ENCODE measurements at regions not wholly inside any gene's neighbourhood (a gene's known extent, or its start where the extent isn't known, plus 50 kb on each side); places are given as distances from the start of the nearest gene placed in this dataset.
A peak's percentile ranks its signal among the peaks of the same experiment; 100 is the strongest.
"Not testable (repeated sequence)": the region's sequence is repeated elsewhere in the genome, so short reads cannot be mapped to it uniquely, and the experiment has no call there.

DNA sequence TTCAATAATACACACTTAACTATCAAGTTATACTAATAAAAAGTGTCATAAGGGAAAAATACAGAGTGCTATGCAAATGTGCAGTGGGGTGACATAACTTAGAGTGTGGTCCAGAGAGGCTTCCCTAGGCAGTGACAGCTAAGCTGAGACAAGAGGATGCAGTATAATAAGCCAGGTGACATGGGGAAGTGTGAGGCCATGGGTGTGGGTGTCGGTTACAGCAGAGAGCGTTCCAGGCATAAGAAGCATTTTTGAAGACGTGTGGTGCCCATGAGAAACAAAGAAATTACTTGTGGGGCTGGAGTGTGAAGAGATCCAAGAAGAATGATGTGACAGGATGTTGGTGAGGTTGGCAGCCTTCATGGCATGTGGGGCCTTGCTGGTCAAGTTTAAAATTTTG, 78.1 kb upstream of the PICALM start:
- H3K27me3 ChIP-seq (replicated peaks in 1 of 7): no peaks in the 10 kb centered on the region
- no peaks in the 10 kb centered on the region for H3K9me3 ChIP-seq
- TF ChIP-seq, protein P1, sequence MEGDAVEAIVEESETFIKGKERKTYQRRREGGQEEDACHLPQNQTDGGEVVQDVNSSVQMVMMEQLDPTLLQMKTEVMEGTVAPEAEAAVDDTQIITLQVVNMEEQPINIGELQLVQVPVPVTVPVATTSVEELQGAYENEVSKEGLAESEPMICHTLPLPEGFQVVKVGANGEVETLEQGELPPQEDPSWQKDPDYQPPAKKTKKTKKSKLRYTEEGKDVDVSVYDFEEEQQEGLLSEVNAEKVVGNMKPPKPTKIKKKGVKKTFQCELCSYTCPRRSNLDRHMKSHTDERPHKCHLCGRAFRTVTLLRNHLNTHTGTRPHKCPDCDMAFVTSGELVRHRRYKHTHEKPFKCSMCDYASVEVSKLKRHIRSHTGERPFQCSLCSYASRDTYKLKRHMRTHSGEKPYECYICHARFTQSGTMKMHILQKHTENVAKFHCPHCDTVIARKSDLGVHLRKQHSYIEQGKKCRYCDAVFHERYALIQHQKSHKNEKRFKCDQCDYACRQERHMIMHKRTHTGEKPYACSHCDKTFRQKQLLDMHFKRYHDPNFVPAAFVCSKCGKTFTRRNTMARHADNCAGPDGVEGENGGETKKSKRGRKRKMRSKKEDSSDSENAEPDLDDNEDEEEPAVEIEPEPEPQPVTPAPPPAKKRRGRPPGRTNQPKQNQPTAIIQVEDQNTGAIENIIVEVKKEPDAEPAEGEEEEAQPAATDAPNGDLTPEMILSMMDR (IDR thresholded peaks at IDR 0.05 in 8 of 11, conservative IDR thresholded peaks at IDR 0.05 in 3 of 11): no peak
- TF ChIP-seq POLR2A (IDR thresholded peaks at IDR 0.05) (no peak), POLR2AphosphoS5 (IDR thresholded peaks at IDR 0.05) (no peak)
- WGBS, 5 donors: 59 to 91% (median 84%) methylated on average over 3 of the region's 3 CpGs
- DNase-seq: no peak
- peaks cover 11 to 50% (median 27%) of the 10 kb centered on the region in 6 donors for H3K4me1 ChIP-seq
- H3K4me3 ChIP-seq: no peak overlapping the region
- intact Hi-C loops (cut with DNase I; ENCODE audit: low total_unique reads): no loop called here
- no peaks in the 10 kb centered on the region for H3K36me3 ChIP-seq
- H3K27ac ChIP-seq: no peak overlapping the region

DNA sequence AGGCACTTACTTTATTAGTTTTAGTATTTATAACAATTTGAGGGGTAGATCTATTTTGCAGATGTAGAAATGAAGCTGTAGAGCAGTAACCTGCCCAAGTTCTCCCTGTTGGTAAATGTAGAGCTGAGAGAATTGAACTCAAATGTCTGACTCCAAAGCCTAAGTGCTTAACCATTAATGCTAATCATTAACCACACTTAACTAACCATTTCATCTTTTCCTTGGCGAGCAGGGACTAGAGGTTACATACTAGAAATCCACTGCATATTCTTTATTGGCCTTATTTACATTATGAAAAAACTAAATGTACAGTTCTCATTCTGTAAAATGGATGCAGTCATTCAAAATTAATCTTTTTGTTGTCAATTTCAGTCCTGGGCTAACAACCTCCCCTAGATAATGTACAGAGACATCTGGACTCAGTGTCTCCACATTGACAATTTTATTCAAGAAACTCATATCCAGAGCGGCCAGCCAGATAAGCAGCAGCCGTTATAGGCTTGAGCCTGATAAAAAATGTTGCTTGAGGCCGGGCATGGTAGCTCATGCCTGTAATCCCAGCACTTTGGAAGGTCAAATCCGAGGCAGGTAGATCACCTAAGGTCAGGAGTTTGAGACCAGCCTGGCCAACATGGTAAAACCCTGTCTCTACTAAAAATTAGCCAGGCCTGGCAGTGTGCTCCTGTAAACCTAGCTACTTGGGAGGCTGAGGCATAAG, 76.7 kb upstream of the PICALM start:
- H3K27me3 ChIP-seq (replicated peaks in 1 of 7): no peaks in the 10 kb centered on the region
- TF ChIP-seq POLR2AphosphoS5 (IDR thresholded peaks at IDR 0.05) (no peak), POLR2A (IDR thresholded peaks at IDR 0.05) (no peak)
- TF ChIP-seq, protein P1 (IDR thresholded peaks at IDR 0.05 in 8 of 11, conservative IDR thresholded peaks at IDR 0.05 in 3 of 11): no peak
- no peaks in the 10 kb centered on the region for H3K36me3 ChIP-seq
- no peak overlapping the region for H3K4me3 ChIP-seq
- 84 to 93% (median 91%) methylated on average over 5 of the region's 5 CpGs for WGBS, 5 donors
- intact Hi-C loops (cut with DNase I; ENCODE audit: low total_unique reads): no loop called here
- no peaks in the 10 kb centered on the region for H3K9me3 ChIP-seq
- H3K4me1 ChIP-seq: peaks cover 3 to 50% (median 22%) of the 10 kb centered on the region in 6 donors
- no peak for DNase-seq
- H3K27ac ChIP-seq: peak overlapping the region in 1 of 8 donors; percentile 92

DNA sequence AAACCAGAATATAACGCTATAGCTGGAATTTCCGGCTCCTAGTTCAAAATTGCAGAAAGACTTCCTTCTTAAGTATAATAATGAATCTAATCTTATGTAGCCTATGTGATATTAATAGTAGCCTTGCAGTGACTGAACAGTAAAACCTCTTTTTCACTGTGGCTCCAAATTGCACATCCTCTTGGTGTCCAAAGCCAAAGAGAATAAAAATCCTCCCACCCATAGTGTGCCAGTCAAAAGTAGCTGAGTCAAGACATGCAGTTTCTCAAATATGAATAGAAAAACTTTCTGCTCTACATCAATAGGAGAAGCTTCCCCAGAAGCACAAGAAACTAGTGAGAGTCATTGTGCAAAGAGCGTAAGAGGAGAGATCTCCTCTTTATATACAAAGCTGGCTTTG, 76.0 kb upstream of the PICALM start:
- peak overlapping the region in 1 of 8 donors; percentile 53 for H3K4me3 ChIP-seq
- no peaks in the 10 kb centered on the region for H3K9me3 ChIP-seq
- H3K27me3 ChIP-seq (replicated peaks in 1 of 7): no peaks in the 10 kb centered on the region
- peaks cover 3 to 57% (median 25%) of the 10 kb centered on the region in 6 donors for H3K4me1 ChIP-seq
- intact Hi-C loops (cut with DNase I; ENCODE audit: low total_unique reads): no loop called here
- peak overlapping the region in 6 of 8 donors; percentile 12 to 92 (median 78) for H3K27ac ChIP-seq
- 72 to 84% (median 76%) methylated on average over 3 of the region's 3 CpGs for WGBS, 5 donors
- TF ChIP-seq, protein P1 (IDR thresholded peaks at IDR 0.05 in 8 of 11, conservative IDR thresholded peaks at IDR 0.05 in 3 of 11): no peak
- TF ChIP-seq POLR2A (IDR thresholded peaks at IDR 0.05) (no peak), POLR2AphosphoS5 (IDR thresholded peaks at IDR 0.05) (no peak)
- H3K36me3 ChIP-seq: no peaks in the 10 kb centered on the region
- no peak for DNase-seq

DNA sequence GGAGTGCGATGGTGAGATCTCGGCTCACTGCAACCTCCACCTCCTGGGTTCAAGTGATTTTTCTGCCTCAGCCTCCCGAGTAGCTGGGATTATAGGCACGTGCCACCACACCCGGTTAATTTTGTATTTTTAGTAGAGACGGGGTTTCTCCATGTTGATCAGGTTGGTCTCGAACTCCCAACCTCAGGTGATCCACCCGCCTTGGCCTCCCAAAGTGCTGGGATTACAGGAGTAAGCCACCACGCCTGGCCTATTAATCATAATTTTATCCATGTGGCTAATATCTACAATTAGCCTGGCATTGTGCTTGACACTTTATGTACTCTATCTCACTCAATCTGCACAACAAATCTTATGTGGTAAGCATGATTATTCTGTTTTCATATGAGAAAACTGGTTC, 75.2 kb upstream of the PICALM start:
- Histone ChIP-seq H3K4me3 (peak overlapping the region in 1 of 8 donors; percentile 53), H3K4me1 (peaks cover 6 to 64% (median 32%) of the 10 kb centered on the region in 6 donors), H3K27ac (peak overlapping the region in 7 of 8 donors; percentile 58 to 92 (median 84))
- H3K9me3 ChIP-seq; H3K27me3 ChIP-seq (replicated peaks in 1 of 7); intact Hi-C loops (cut with DNase I; ENCODE audit: low total_unique reads); H3K36me3 ChIP-seq; DNase-seq: not testable (repeated sequence)
- 90 to 94% (median 90%) methylated on average over 9 of the region's 9 CpGs for WGBS, 5 donors

All from spleen (tissue), 11 donors.